Kidney capillary endothelial cell (primary cell): ENCODE measurements at regions not wholly inside any gene's neighbourhood (a gene's known extent, or its start where the extent isn't known, plus 50 kb on each side); places are given as distances from the start of the nearest gene placed in this dataset.
A peak's percentile ranks its signal among the peaks of the same experiment; 100 is the strongest.

Experiments
- DNase-seq: peaks from one replicate; pipeline ENCODE4 v3.0.0-alpha.2; 2018; ENCODE audit warnings: low spot score

- DNase-seq, result no peak
These were observed 157.3 kb upstream of the CTNNA2 start for GRCh38 chr2:79355569-79355968.

- DNase-seq, result no peak
These were observed 167.9 kb upstream of the REG3A start for GRCh38 chr2:79327460-79327859.

GRCh38 chr2:79320871-79321270 lies 161.3 kb upstream of the REG3A start:
- no peak for DNase-seq

- no peak for DNase-seq
These were observed 135.4 kb upstream of the REG3A start for GRCh38 chr2:79294994-79295393.

GRCh38 chr2:79292958-79293315 lies 133.4 kb upstream of the REG3A start:
- DNase-seq, result no peak

DNA sequence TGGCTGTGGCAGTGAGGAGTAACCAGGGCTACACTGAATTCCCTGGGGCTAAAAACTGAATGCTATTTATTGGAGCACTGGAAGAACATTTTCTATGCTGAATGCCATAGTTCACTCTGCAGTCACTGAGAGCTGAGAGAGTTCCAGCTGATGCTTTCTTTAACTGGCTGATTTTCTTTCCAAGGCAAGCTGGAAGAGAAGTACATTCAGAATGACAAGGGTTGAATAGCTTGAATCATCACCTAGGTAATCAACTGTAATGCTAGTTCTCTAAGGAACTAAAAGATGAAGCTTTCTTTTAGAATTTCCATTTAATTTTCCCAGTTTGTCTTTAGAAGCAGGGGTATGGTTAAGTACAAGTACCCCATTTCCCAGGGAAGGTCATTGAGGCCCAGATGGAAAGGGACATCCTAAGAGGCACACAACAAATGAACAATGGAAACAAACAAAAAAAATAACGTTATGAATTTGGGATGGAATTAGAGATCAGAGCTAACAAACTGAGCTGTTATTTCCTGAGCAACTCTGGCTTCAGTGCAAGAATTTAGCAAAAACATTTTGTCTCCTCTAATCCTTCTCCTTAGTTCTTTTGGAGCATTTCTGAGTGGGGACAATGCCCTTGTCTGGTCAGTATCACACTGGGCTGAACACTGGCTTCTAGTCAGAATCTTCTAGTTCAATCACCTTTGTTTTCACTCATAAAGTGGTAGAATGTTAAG lies 132.8 kb upstream of the REG3A start:
- DNase-seq, result no peak

DNA sequence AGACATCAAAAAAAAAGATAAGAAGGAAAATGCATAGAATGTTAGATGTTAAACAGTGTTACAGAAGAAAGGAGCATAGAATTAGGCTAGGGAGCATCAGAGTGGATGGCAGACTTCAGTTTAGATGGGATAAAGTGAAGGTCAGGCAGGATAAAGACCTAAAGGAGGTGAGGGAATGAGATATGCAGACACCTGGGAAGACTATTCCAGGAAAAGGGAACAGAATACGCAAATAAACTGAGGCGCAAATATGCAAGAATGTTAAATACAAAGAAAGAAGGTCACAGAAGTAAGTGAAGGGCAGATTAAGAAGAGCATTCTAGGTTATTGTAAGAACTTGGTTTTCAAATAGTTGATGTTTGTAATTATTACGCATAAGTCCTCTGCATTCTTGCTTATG lies 116.3 kb upstream of the REG3A start:
- no peak for DNase-seq

- no peak for DNase-seq
These were observed 115.6 kb upstream of the REG3A start for GRCh38 chr2:79275197-79275596.

DNA sequence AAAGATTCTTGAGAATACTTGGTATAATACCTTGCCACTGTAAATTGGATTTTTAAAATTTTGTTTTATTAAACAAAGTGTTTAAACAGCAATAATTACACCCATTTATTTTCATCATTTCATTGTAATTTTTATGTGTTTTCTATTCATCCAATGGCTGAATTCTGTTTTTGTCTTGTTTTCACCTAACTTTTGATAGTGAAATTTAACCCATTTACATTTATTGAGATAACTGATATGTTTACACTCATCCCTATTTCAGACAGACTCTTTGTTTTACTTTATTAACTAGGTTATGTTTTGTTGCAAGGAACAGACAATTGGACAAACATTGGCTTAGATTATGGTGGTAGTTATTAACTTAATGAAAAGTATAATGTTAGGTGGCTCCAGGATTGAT lies 113.1 kb upstream of the REG3A start:
- DNase-seq, result no peak

DNA sequence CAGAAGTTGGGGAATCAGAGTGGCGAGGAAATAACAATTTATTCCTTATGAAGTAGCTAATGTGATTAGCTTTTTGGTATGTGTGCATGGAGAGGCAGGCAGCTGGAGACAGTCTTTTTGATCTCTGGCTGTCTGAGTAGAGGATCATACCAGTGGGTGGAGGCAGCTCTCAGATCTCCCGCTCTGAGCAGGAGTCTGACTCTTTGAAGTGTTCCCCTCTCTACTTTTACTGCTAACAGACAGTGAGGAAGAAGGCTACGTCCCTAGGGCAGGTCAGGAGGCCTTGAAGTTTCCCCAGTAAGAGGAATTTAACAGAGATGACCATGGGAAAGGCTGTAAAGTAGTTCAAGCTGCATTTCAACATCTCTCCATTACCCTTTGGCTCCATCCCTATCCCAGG lies 111.9 kb upstream of the REG3A start:
- no peak for DNase-seq

- DNase-seq, result no peak
These were observed 101.3 kb upstream of the REG3A start for GRCh38 chr2:79260848-79261247.

- DNase-seq, result no peak
These were observed 100.4 kb upstream of the REG3A start for GRCh38 chr2:79259959-79260358.

DNA sequence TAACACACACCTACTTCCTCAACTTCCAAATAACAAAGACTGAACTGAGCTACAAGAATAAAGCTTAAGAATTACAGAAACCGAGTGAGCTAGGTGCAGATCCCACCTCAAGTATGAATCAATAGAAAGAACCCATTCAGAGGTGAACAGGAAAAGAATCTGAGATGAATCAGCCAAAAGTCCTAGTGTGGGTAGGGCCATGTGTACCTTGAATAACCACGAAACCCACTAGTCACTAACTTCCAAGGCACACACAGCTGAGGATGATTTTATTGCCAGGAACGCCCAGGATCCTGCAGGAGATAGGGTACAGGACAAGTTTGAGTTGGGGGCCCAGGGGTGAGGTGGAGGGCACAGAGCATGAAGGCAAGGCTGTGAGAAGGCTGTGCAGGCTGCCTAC lies 99.7 kb upstream of the REG3A start:
- no peak for DNase-seq

DNA sequence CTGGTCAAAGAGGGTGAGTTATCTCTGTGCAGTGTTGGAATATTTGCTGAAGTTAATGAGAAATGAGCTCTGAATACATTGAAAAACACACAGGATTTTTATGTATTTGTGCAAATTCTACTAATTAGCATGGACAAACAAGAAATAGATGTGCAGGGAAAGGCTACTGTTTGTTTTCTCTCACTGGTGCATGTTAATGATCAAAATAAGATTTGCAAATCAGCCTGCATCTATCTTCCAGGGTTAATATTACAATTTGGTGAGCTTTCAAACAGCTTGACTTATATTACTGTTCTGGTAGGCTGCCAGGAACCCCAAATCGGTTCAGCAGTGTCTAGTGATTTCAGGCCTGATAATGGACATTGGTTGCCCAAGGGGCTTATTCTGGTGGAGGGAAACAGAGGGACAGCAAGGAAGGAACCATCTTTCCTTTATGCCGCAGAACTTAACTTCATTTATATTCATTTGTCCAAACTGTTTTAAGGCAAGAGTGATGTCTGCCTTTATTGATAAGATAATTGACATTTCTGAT lies 93.8 kb upstream of the REG3A start:
- no peak for DNase-seq

DNA sequence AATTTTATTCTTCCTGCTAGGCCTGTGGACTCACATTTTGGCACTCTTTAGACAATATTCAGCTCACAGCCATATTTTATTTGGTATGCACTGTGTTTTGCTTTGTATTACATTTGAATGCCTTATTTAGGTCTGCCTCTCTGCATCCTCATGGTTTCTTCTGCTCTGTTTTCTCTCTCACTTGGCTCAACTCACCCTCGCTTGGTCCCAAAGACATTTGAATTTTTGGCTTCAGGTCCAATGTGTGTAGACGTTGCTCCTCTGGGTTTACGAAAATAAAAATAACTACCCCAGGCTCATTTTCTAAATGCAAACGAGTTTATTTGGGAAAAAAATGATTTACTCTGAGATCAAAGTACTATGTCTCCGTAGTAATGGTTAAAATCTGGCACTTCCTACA lies 91.1 kb upstream of the REG3A start:
- DNase-seq, result no peak

DNA sequence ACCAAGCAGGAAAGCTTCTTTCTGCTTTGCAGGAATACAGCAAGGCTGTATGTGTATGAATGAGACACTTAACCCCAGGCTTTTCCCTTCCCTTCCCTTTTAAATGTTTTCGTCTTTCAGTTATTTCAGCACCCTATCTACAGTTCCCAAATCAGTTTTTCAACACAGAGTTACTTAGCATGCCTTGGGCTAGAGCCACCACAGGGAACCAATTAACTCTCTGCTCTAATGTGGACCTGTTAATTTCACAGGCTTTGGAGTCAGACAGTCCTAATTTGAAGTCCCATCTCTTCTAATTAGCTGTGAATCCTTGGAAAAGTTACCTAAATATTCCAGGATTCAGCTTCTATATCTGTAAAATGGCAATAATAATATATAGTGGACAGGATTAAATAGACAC lies 89.2 kb upstream of the REG3A start:
- DNase-seq, result no peak

GRCh38 chr2:79235135-79235534 lies 75.6 kb upstream of the REG3A start:
- no peak for DNase-seq

- no peak for DNase-seq
These were observed 64.0 kb upstream of the REG3A start for GRCh38 chr2:79223539-79223938.

DNA sequence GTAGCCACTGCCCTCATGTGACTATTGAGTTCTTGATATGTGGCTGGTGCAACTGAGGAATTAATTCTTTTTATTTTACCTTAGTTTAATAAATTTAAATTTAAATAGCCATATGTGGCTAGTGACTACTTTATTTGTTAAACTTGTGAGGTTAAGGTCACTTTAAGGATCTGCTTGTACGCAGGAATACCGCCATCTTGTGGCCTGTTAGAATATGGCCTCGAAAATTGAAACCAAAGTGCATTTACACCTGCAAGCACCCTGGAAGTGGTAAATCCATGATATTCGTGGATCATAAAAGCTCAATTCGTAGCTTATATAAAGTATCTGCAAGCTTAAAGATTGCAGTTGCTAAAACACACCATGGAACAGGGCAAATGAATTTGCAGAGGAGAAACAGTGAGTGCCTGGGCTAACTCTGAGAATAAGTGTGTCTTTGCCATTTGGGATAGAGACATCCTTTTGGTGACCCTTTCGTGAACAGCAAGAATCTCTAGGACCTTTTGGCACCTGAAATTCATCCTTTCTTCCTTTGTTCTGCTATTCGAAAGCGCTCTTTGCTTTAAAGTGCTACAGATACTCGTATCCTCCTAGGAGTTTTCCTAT lies 59.9 kb upstream of the REG3A start:
- DNase-seq, result peak; percentile 27

- no peak for DNase-seq
These were observed 50.8 kb upstream of the REG3A start for GRCh38 chr2:79210274-79210917.
